Pancreas (tissue), 10 donors: ENCODE measurements at regions not wholly inside any gene's neighbourhood (a gene's known extent, or its start where the extent isn't known, plus 50 kb on each side); places are given as distances from the start of the nearest gene placed in this dataset.
"Not testable (repeated sequence)": the region's sequence is repeated elsewhere in the genome, so short reads cannot be mapped to it uniquely, and the experiment has no call there.

Experiments used
- ATAC-seq, 4 donors: fragments of 200-7000 bp; cut with Tn5 transposase; one replicate each; pipeline versions ENCODE4 v1.8.0 to v1.9.1; 2020; ENCODE audit warnings: mild to moderate bottlenecking in 4 of 4, moderate library complexity in 4 of 4
- DNase-seq, 6 donors: peaks; one replicate each; pipeline ENCODE4 v3.0.0-alpha.2; 2020
- FAIRE-seq: peaks from 2 replicates; lab custom pipeline; 2012; peaks lifted over from hg19 to GRCh38; lab: Jason Lieb, UNC
- H3K27ac ChIP-seq, 4 donors: fragments of 200-600 bp; sonication (generic); 1 replicate in 3 of 4; 2 replicates in 1 of 4; pipeline versions ENCODE4 v1.5.0 to v1.8.0; 2020
- H3K27me3 ChIP-seq, 4 donors: fragments of 200-600 bp; one replicate each; pipeline ENCODE4 v1.8.0; 2021
- H3K36me3 ChIP-seq, 3 donors: fragments of 200-600 bp; sonication (generic) in 1 of 3; one replicate each; pipeline versions ENCODE4 v1.5.0 to v1.8.0; 2020 to 2021
- H3K4me1 ChIP-seq, 3 donors: fragments of 200-600 bp; one replicate each; pipeline ENCODE4 v1.8.0; 2021
- H3K4me3 ChIP-seq, 4 donors: fragments of 200-600 bp; sonication (generic) in 2 of 4; one replicate each; pipeline versions ENCODE4 v1.5.0 to v1.8.0; 2020 to 2021
- H3K9me3 ChIP-seq, 4 donors: fragments of 200-600 bp; one replicate each; pipeline ENCODE4 v1.8.0; 2021
- CTCF ChIP-seq, 4 donors: fragments of 200-600 bp; sonication (generic) in 3 of 4; IDR thresholded peaks; one replicate each; pipeline versions ENCODE4 v1.5.0 to v1.8.0; 2021; ENCODE audit warnings: antibody characterized with exemption in 4 of 4
- WGBS, 2 donors: extraction: QIAGEN DNeasy Blood & Tissue Kit; methylation state at CpG; one replicate each; pipeline ENCODE4 v1.1.7; 2013; 5-methylcytosine and 5-hydroxymethylcytosine counted together
- intact Hi-C, 3 donors: fragments of 100-400 bp; cut with DNase I; formaldehyde crosslinking; loops; one replicate each; pipeline versions ENCODE4 v1.11.1 to v1.14.2; 2022
- donor health status: healthy with polysubstance abuse.
- donor health status: DM: no; HTN: no; CAD: no; lungs with moderate emphysema.
- donor health status: DM: no; HTN: no; CAD: no.
- donor health status: control.
- donor health status: control.
- donor health status: Bipolar disorder and iron deficiency.
- donor health status: DM: yes; HTN: yes; CAD: no.
- donor health status: DM: no; HTN: no; CAD: no.
- donor health status: DM: no; HTN: no; CAD: no.
- donor health status: DM: yes; HTN: yes; CAD: no.

DNA sequence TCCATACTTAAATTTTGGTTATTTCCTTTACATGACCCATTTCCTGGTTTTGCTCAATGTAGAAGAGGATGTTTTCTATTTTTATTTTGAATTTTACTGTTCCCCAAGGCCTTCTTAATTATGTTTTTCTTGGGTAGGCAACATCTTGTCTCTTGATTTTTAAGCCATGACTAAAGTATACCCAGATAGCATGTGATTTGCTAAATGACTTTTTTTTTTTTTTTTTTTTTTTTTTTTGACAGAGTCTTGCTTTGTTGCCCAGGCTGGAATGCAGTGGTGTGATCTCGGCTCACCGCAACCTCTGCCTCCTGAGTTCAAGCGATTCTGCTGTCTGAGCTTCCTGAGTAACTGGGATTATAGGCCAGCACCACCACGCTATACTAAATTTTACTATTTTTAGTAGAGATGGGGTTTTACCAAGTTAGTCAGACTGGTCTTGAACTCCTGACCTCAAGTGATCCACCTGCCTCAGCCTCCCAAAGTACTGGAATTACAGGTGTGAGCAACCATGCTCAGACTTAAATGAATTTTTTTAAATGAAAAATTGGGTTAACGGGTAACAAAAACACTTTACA is 198.6 kb upstream of the DAB2 start:
- WGBS, 2 donors, result 95 to 97% methylated on average over 5 of the region's 5 CpGs
- DNase-seq (no peak), ATAC-seq (no peak), FAIRE-seq (no peak)
- Histone ChIP-seq H3K4me1 (peaks cover 0 to 17% (median 7%) of the 10 kb centered on the region in 3 donors), H3K36me3 (no peaks in the 10 kb centered on the region), H3K27me3 (no peaks in the 10 kb centered on the region), H3K4me3 (no peak overlapping the region), H3K9me3 (no peaks in the 10 kb centered on the region), H3K27ac (no peak overlapping the region)
- no peak for TF ChIP-seq CTCF (IDR thresholded peaks at IDR 0.05)
- intact Hi-C loops, result no loop called here

DNA sequence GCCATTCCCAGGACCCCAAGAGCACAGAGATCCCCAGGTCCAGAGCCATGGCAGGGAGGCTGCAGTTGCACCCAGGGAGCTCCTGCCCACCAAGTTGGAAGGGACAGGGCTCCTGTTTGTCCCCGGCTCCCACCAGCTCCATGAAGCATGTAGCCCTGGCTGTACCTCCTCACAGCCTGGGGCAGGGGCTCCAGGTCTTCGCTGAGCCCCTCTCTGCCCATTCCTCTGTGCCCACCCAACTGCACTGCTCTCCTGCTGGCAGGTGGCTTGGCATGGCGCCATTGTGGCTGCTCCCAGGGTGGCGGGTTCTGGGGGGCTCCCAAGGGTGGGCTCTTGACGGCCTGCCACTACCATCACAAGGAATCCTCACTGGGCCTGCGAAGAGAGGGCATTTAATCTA is 197.5 kb upstream of the DAB2 start:
- no peak for TF ChIP-seq CTCF (IDR thresholded peaks at IDR 0.05)
- intact Hi-C loops, result no loop called here
- H3K4me1 ChIP-seq, result peaks cover 0 to 17% (median 7%) of the 10 kb centered on the region in 3 donors
- DNase-seq (peak in 3 of 6 donors; percentile 36 to 74 (median 63)), FAIRE-seq (no peak), ATAC-seq (no peak)
- H3K27me3 ChIP-seq, result no peaks in the 10 kb centered on the region
- no peak overlapping the region for H3K4me3 ChIP-seq
- H3K9me3 ChIP-seq, result no peaks in the 10 kb centered on the region
- 88 to 96% methylated on average over 6 of the region's 6 CpGs for WGBS, 2 donors
- no peak overlapping the region for H3K27ac ChIP-seq
- no peaks in the 10 kb centered on the region for H3K36me3 ChIP-seq

DNA sequence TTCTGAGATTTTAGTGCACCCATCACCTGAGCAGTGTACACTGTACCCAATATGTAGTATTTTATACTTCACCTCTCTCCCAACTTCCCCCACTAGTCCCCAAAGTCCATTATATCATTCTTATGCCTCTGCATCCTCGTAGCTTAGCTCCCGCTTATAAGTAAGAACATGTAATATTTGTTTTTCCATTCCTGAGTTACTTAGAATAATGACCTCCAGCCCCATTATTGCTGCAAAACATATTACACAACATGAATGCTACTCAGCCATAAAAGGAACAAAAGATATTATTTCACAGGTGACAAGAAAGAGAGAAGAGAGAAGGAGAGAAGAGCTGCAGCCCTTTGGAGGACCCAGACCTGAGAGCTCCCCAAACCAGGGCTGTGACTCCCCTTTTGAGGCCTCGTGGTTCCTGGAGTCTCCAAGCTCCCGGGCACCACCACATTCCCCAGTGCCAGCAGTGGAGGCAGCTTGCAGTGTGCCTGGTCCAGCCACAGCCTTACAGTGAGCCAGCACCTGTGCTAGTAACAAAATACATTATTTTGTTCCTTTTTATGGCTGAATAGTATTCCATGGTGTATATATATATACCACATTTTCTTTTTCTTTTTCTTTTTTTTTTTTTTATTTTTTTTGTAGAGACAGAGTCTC is 194.5 kb upstream of the DAB2 start:
- ATAC-seq, result no peak
- peaks cover 0 to 3% (median 0%) of the 10 kb centered on the region in 3 donors for H3K4me1 ChIP-seq
- no peak overlapping the region for H3K4me3 ChIP-seq
- TF ChIP-seq CTCF (IDR thresholded peaks at IDR 0.05), result no peak
- DNase-seq, result no peak
- intact Hi-C loops, result no loop called here
- no peak overlapping the region for H3K27ac ChIP-seq
- WGBS, 2 donors, result 61 to 67% methylated on average over 4 of the region's 4 CpGs
- no peaks in the 10 kb centered on the region for H3K9me3 ChIP-seq
- H3K27me3 ChIP-seq, result no peaks in the 10 kb centered on the region
- H3K36me3 ChIP-seq, result no peaks in the 10 kb centered on the region
- FAIRE-seq, result no peak

GRCh38 chr5:39618391-39618790 is 193.6 kb upstream of the DAB2 start:
- no peaks in the 10 kb centered on the region for H3K9me3 ChIP-seq
- no peaks in the 10 kb centered on the region for H3K36me3 ChIP-seq
- H3K4me1 ChIP-seq, result no peaks in the 10 kb centered on the region
- no peak overlapping the region for H3K27ac ChIP-seq
- 72 to 86% methylated on average over 5 of the region's 5 CpGs for WGBS, 2 donors
- intact Hi-C loops, result no loop called here
- H3K27me3 ChIP-seq, result no peaks in the 10 kb centered on the region
- no peak for TF ChIP-seq CTCF (IDR thresholded peaks at IDR 0.05)
- DNase-seq (no peak), FAIRE-seq (no peak), ATAC-seq (no peak)
- H3K4me3 ChIP-seq, result no peak overlapping the region

GRCh38 chr5:39616131-39616530 is 191.4 kb upstream of the DAB2 start:
- no peak for FAIRE-seq
- Histone ChIP-seq H3K4me1 (no peaks in the 10 kb centered on the region), H3K4me3 (no peak overlapping the region), H3K27ac (no peak overlapping the region), H3K9me3 (no peaks in the 10 kb centered on the region), H3K36me3 (no peaks in the 10 kb centered on the region), H3K27me3 (no peaks in the 10 kb centered on the region)
- no peak for ATAC-seq
- DNase-seq, result no peak
- TF ChIP-seq CTCF (IDR thresholded peaks at IDR 0.05), result no peak
- intact Hi-C loops, result no loop called here
- 43% methylated on average over 1 of the region's 1 CpG for WGBS, 2 donors

- ATAC-seq, H3K27me3 ChIP-seq, H3K4me3 ChIP-seq, FAIRE-seq, DNase-seq, H3K4me1 ChIP-seq, H3K9me3 ChIP-seq, intact Hi-C loops, H3K36me3 ChIP-seq, H3K27ac ChIP-seq: not testable (repeated sequence)
- WGBS, 2 donors, result 91 to 95% methylated on average over 11 of the region's 11 CpGs
Measured at GRCh38 chr5:39611076-39611475, 186.3 kb upstream of the DAB2 start.
